ENCODE measurements at regions not wholly inside any gene's neighbourhood (a gene's known extent, or its start where the extent isn't known, plus 50 kb on each side); places are given as distances from the start of the nearest gene placed in this dataset.

DNA sequence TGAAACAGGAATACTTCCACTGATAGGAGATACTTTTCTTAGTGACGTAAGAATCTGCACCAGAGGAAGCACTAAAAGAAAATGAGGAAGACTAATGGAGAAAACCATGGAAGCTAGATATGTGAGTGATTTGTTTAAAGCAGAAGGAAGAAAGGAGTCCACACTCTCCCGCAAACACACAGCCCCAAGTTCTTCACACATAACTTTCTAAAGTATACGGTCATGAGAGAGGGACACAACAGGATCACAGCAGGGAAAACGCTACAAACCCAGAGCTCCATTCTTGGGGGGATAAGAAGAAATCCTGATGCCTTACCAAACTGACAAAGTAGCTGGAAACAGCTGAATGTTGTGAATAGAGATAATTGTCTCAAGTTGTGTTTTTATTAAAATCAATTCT lies 222.2 kb upstream of the TMEM161B start (continued):
- TF ChIP-seq, protein P1, sequence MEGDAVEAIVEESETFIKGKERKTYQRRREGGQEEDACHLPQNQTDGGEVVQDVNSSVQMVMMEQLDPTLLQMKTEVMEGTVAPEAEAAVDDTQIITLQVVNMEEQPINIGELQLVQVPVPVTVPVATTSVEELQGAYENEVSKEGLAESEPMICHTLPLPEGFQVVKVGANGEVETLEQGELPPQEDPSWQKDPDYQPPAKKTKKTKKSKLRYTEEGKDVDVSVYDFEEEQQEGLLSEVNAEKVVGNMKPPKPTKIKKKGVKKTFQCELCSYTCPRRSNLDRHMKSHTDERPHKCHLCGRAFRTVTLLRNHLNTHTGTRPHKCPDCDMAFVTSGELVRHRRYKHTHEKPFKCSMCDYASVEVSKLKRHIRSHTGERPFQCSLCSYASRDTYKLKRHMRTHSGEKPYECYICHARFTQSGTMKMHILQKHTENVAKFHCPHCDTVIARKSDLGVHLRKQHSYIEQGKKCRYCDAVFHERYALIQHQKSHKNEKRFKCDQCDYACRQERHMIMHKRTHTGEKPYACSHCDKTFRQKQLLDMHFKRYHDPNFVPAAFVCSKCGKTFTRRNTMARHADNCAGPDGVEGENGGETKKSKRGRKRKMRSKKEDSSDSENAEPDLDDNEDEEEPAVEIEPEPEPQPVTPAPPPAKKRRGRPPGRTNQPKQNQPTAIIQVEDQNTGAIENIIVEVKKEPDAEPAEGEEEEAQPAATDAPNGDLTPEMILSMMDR (conservative IDR thresholded peaks at IDR 0.05; ENCODE audit: low read depth in 2 of 2): no peak
- TF ChIP-seq JUNB (IDR thresholded peaks at IDR 0.05; ENCODE audit: unreplicated experiment): no peak
- TF ChIP-seq ZNF331 (CRISPR knock-in tag; IDR thresholded peaks at IDR 0.05; ENCODE audit: low read depth): no peak
- no peak for TF ChIP-seq EZH2phosphoT487 (IDR thresholded peaks at IDR 0.05; ENCODE audit: unreplicated experiment)
- TF ChIP-seq ZNF114 (CRISPR knock-in tag; IDR thresholded peaks at IDR 0.05): no peak

DNA sequence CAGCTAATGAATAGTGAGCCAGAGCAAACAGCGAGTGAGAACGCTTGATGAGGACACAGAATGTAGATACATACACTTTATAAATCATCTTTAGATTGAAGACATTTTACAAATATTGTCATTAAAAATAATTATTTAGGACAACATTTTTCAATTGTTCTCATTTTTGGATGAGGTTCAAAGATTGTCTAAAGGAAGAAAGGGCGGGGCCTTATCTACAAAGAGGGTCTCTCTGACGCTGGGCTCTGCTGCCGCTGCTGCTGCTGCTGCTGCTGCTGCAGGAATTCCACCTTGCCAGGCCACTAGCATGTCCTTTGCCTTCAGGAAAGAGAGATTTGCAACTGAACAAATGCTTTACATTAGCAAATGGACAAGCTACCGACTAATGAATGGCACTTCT lies 220.7 kb upstream of the TMEM161B start:
- Histone ChIP-seq H4K20me1 (replicated peaks; ENCODE audit: insufficient read depth) (no peaks in the 10 kb centered on the region), H3K36me3 (ENCODE audit: insufficient read depth) (no peaks in the 10 kb centered on the region), H3K4me3 (no peak overlapping the region; the same call in 1 of the 2 replicates), H3K4me2 (no peak overlapping the region), H3F3A (replicated peaks; ENCODE audit: low read depth) (no peaks in the 10 kb centered on the region), H3K9me2 (ENCODE audit: insufficient read depth) (no peaks in the 10 kb centered on the region), H2AFZ (no peak overlapping the region), H3K79me2 (replicated peaks; ENCODE audit: insufficient read depth) (no peaks in the 10 kb centered on the region), H3K4me1 (ENCODE audit: insufficient read depth) (peaks cover 41% of the 10 kb centered on the region), H3K27ac (ENCODE audit: low read depth) (no peak overlapping the region), H3K27me3 (ENCODE audit: insufficient read depth) (no peaks in the 10 kb centered on the region; the same call in 1 of the 2 replicates)
- Mint-ChIP-seq H3K9me3 (no peaks in the 10 kb centered on the region), H3K36me3 (ENCODE audit: low read depth) (no peaks in the 10 kb centered on the region), H3K27me3 (ENCODE audit: insufficient read depth, low read depth, poor library complexity) (peaks cover 3% of the 10 kb centered on the region), H3K27ac (no peak overlapping the region), H3K4me1 (peaks cover 48% of the 10 kb centered on the region), H3K4me3 (no peak overlapping the region)
- DNase-seq (ENCODE audit: low spot score) (peak; percentile 35), ATAC-seq (peak; percentile 70)
- TF ChIP-seq NANOG (IDR thresholded peaks at IDR 0.05; ENCODE audit: borderline replicate concordance) (no peak), STAT1 (IDR thresholded peaks at IDR 0.05; ENCODE audit: unreplicated experiment) (no peak), ZNF331 (CRISPR knock-in tag; IDR thresholded peaks at IDR 0.05; ENCODE audit: low read depth) (no peak), EZH2 (IDR thresholded peaks at IDR 0.05; ENCODE audit: low read depth, unreplicated experiment) (no peak), ZNF114 (CRISPR knock-in tag; IDR thresholded peaks at IDR 0.05) (no peak)
- TF ChIP-seq, protein P1 (conservative IDR thresholded peaks at IDR 0.05; ENCODE audit: low read depth in 2 of 2): no peak
- TF ChIP-seq, protein P2, sequence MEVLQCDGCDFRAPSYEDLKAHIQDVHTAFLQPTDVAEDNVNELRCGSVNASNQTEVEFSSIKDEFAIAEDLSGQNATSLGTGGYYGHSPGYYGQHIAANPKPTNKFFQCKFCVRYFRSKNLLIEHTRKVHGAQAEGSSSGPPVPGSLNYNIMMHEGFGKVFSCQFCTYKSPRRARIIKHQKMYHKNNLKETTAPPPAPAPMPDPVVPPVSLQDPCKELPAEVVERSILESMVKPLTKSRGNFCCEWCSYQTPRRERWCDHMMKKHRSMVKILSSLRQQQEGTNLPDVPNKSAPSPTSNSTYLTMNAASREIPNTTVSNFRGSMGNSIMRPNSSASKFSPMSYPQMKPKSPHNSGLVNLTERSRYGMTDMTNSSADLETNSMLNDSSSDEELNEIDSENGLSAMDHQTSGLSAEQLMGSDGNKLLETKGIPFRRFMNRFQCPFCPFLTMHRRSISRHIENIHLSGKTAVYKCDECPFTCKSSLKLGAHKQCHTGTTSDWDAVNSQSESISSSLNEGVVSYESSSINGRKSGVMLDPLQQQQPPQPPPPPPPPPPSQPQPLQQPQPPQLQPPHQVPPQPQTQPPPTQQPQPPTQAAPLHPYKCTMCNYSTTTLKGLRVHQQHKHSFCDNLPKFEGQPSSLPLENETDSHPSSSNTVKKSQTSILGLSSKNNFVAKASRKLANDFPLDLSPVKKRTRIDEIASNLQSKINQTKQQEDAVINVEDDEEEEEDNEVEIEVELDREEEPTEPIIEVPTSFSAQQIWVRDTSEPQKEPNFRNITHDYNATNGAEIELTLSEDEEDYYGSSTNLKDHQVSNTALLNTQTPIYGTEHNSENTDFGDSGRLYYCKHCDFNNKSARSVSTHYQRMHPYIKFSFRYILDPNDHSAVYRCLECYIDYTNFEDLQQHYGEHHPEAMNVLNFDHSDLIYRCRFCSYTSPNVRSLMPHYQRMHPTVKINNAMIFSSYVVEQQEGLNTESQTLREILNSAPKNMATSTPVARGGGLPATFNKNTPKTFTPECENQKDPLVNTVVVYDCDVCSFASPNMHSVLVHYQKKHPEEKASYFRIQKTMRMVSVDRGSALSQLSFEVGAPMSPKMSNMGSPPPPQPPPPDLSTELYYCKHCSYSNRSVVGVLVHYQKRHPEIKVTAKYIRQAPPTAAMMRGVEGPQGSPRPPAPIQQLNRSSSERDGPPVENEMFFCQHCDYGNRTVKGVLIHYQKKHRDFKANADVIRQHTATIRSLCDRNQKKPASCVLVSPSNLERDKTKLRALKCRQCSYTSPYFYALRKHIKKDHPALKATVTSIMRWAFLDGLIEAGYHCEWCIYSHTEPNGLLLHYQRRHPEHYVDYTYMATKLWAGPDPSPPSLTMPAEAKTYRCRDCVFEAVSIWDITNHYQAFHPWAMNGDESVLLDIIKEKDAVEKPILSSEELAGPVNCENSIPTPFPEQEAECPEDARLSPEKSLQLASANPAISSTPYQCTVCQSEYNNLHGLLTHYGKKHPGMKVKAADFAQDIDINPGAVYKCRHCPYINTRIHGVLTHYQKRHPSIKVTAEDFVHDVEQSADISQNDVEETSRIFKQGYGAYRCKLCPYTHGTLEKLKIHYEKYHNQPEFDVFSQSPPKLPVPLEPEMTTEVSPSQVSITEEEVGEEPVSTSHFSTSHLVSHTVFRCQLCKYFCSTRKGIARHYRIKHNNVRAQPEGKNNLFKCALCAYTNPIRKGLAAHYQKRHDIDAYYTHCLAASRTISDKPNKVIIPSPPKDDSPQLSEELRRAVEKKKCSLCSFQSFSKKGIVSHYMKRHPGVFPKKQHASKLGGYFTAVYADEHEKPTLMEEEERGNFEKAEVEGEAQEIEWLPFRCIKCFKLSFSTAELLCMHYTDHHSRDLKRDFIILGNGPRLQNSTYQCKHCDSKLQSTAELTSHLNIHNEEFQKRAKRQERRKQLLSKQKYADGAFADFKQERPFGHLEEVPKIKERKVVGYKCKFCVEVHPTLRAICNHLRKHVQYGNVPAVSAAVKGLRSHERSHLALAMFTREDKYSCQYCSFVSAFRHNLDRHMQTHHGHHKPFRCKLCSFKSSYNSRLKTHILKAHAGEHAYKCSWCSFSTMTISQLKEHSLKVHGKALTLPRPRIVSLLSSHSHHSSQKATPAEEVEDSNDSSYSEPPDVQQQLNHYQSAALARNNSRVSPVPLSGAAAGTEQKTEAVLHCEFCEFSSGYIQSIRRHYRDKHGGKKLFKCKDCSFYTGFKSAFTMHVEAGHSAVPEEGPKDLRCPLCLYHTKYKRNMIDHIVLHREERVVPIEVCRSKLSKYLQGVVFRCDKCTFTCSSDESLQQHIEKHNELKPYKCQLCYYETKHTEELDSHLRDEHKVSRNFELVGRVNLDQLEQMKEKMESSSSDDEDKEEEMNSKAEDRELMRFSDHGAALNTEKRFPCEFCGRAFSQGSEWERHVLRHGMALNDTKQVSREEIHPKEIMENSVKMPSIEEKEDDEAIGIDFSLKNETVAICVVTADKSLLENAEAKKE (CRISPR knock-in tag; IDR thresholded peaks at IDR 0.05): no peak

Measured in GM23338 (cell line).